CD4-positive, alpha-beta T cell (primary cell): ENCODE measurements at regions not wholly inside any gene's neighbourhood (a gene's known extent, or its start where the extent isn't known, plus 50 kb on each side); places are given as distances from the start of the nearest gene placed in this dataset.

Source experiments
- ATAC-seq: fragments of 200-7000 bp; cut with Tn5 transposase; one replicate; pipeline ENCODE4 v1.10.0; 2022; ENCODE audit warnings: mild to moderate bottlenecking; ENCODE audit not compliant: poor library complexity
- CTCF ChIA-PET: fragments of 350-600 bp; sonication (Branson Sonifier 250); formaldehyde crosslinking; loops from one replicate; lab custom pipeline; 2021; ENCODE audit warnings: antibody characterized with exemption, inconsistent platforms; lab: Charles Lee
- POLR2A ChIA-PET: fragments of 350-600 bp; sonication (Branson Sonifier 250); formaldehyde crosslinking; loops from one replicate; lab custom pipeline; 2021; ENCODE audit warnings: antibody characterized with exemption, inconsistent platforms; lab: Charles Lee
- DNase-seq, 14 experiments: peaks; one replicate each; pipeline ENCODE4 v3.0.0-alpha.2; 2013 to 2020; ENCODE audit warnings: mixed read lengths in 2 of 14
- H3K27ac ChIP-seq, 2 donors: one replicate each; pipeline versions ENCODE4 v1.5.1 to v1.7.0; 2013; ENCODE audit warnings: low read length in 2 of 2, low read depth in 1 of 2, mild to moderate bottlenecking in 1 of 2
- H3K27me3 ChIP-seq, 2 experiments: 1 replicate in 1 of 2; 2 replicates in 1 of 2; pipeline versions ENCODE4 v1.6.1 to v1.7.0; 2013; ENCODE audit warnings: low read length in 2 of 2, control low read depth in 1 of 2, mild to moderate bottlenecking in 1 of 2, moderate library complexity in 1 of 2; ENCODE audit not compliant: insufficient read depth in 2 of 2, control insufficient read depth in 1 of 2
- H3K36me3 ChIP-seq: one replicate; pipeline ENCODE4 v1.6.1; 2013; ENCODE audit warnings: low read length, control low read depth; ENCODE audit not compliant: insufficient read depth
- H3K4me1 ChIP-seq: one replicate; pipeline ENCODE4 v1.6.1; 2013; ENCODE audit warnings: low read length, control low read depth; ENCODE audit not compliant: insufficient read depth
- H3K4me3 ChIP-seq: one replicate; pipeline ENCODE4 v1.5.1; 2013; ENCODE audit warnings: mild to moderate bottlenecking, low read length, moderate library complexity
- H3K9me3 ChIP-seq, 2 experiments: 1 replicate in 1 of 2; 2 replicates in 1 of 2; pipeline versions ENCODE4 v1.6.1 to v1.7.0; 2013; ENCODE audit warnings: low read length in 2 of 2, mild to moderate bottlenecking in 2 of 2, control low read depth in 1 of 2, moderate library complexity in 1 of 2; ENCODE audit not compliant: control insufficient read depth in 1 of 2, insufficient read depth in 1 of 2
- H3K27ac Mint-ChIP-seq: one replicate; pipeline ENCODE4 v1.8.0; 2020; ENCODE audit warnings: mixed read lengths
- H3K27me3 Mint-ChIP-seq: one replicate; pipeline ENCODE4 v1.8.0; 2021; ENCODE audit warnings: mixed read lengths
- H3K36me3 Mint-ChIP-seq: one replicate; pipeline ENCODE4 v1.8.0; 2021; ENCODE audit warnings: low read depth, mixed read lengths
- H3K4me1 Mint-ChIP-seq: one replicate; pipeline ENCODE4 v1.8.0; 2021; ENCODE audit warnings: low read depth, mixed read lengths
- H3K4me3 Mint-ChIP-seq: one replicate; pipeline ENCODE4 v1.8.0; 2020; ENCODE audit warnings: mild to moderate bottlenecking, mixed read lengths
- H3K9me3 Mint-ChIP-seq: one replicate; pipeline ENCODE4 v1.8.0; 2020; ENCODE audit warnings: mixed read lengths
- intact Hi-C, 2 experiments: fragments of 100-400 bp; cut with DNase I in 1 of 2; cut with micrococcal nuclease in 1 of 2; formaldehyde crosslinking; loops; one replicate each; pipeline versions ENCODE4 v1.15.1 to v1.9.0; 2023 to 2025; cut with DNase I, micrococcal nuclease
- TF ChIP-seq, protein P1 (sequence below): fragments of 200-600 bp; IDR thresholded peaks from one replicate; pipeline ENCODE4 v1.8.0; 2022; ENCODE audit warnings: antibody characterized with exemption, mild to moderate bottlenecking

DNA sequence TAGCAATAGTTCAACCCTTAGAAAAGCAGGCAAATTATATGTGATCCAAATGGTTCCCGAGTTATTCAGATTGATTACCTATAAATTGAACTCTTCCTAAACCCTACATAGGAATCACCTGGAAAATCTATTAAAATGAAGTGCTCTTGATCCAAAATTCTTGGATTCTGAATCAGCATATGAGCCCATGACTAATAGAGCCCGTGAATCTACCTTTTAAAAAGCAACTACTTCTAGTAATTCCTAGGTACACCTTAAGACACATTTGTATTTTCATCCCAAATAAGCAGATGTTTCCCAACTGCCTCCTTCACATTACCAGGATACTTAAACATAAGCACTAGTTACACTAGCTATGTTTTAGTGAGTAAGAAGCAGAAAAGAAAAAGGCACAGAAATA lies 1171.0 kb upstream of the GOT2 start:
- ATAC-seq: no peak
- Histone ChIP-seq H3K4me3 (no peak overlapping the region), H3K27ac (no peak overlapping the region), H3K36me3 (no peaks in the 10 kb centered on the region), H3K9me3 (peaks cover 0 to 5% of the 10 kb centered on the region in 2 experiments), H3K27me3 (no peaks in the 10 kb centered on the region), H3K4me1 (no peaks in the 10 kb centered on the region)
- intact Hi-C loops: no loop called here
- ChIA-PET CTCF (no interaction called here), POLR2A (no interaction called here)
- TF ChIP-seq, protein P1, sequence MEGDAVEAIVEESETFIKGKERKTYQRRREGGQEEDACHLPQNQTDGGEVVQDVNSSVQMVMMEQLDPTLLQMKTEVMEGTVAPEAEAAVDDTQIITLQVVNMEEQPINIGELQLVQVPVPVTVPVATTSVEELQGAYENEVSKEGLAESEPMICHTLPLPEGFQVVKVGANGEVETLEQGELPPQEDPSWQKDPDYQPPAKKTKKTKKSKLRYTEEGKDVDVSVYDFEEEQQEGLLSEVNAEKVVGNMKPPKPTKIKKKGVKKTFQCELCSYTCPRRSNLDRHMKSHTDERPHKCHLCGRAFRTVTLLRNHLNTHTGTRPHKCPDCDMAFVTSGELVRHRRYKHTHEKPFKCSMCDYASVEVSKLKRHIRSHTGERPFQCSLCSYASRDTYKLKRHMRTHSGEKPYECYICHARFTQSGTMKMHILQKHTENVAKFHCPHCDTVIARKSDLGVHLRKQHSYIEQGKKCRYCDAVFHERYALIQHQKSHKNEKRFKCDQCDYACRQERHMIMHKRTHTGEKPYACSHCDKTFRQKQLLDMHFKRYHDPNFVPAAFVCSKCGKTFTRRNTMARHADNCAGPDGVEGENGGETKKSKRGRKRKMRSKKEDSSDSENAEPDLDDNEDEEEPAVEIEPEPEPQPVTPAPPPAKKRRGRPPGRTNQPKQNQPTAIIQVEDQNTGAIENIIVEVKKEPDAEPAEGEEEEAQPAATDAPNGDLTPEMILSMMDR: no peak
- Mint-ChIP-seq H3K36me3 (no peaks in the 10 kb centered on the region), H3K27ac (no peak overlapping the region), H3K9me3 (peaks cover 16% of the 10 kb centered on the region), H3K4me3 (no peak overlapping the region), H3K27me3 (no peaks in the 10 kb centered on the region), H3K4me1 (no peaks in the 10 kb centered on the region)
- no peak for DNase-seq

DNA sequence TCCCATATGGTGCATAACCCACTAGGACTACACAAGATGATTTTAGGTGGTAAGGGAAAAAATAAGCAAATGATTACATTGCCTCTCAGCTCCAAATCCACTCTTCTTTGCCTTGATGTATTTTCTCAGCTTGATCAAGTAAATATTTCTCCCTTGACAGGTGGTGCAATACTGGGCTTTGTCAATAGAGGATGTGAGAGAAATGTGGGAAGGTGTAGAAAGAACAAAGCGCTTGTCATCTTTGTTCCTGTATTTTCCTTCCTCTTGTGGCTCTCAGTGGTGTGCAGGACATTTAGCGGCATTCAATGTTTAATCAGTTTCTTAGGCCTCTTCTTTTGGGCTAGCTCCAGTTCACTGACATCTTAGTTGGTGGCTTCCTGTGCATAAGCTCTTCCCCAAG lies 1165.8 kb upstream of the GOT2 start:
- POLR2A ChIA-PET: no interaction called here
- Histone ChIP-seq H3K27me3 (no peaks in the 10 kb centered on the region), H3K9me3 (peaks cover 12 to 13% of the 10 kb centered on the region in 2 experiments), H3K36me3 (no peaks in the 10 kb centered on the region), H3K4me3 (no peak overlapping the region), H3K4me1 (no peaks in the 10 kb centered on the region), H3K27ac (no peak overlapping the region)
- ATAC-seq: no peak
- intact Hi-C loops: no loop called here
- CTCF ChIA-PET: no interaction called here
- Mint-ChIP-seq H3K4me3 (no peak overlapping the region), H3K36me3 (no peaks in the 10 kb centered on the region), H3K27me3 (no peaks in the 10 kb centered on the region), H3K27ac (no peak overlapping the region), H3K4me1 (no peaks in the 10 kb centered on the region), H3K9me3 (peaks cover 13% of the 10 kb centered on the region)
- DNase-seq: no peak
- TF ChIP-seq, protein P1: no peak

DNA sequence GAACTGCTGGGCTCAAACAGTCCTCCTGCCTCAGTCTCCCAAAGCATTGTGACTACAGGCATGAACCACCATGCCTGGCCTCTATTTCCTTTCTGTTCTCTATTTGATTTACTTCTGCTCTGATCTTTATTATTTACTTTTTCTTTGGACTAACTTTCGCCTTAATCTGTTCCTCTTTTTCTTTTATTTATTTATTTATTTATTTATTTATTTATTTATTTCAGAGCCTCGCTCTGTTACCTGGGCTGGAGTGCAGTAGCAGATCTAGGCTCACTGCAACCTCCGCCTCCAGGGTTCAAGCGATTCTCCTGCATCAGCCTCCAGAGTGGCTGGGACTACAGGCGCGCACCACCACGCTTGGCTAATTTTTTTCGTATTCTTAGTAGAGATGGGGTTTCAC lies 1158.3 kb upstream of the GOT2 start:
- Histone ChIP-seq H3K27ac (no peak overlapping the region), H3K4me3 (no peak overlapping the region), H3K36me3 (no peaks in the 10 kb centered on the region), H3K27me3 (no peaks in the 10 kb centered on the region), H3K9me3 (peaks cover 10 to 13% of the 10 kb centered on the region in 2 experiments), H3K4me1 (no peaks in the 10 kb centered on the region)
- no peak for DNase-seq
- TF ChIP-seq, protein P1: no peak
- Mint-ChIP-seq H3K27ac (no peak overlapping the region), H3K9me3 (peaks cover 33% of the 10 kb centered on the region), H3K4me3 (no peak overlapping the region), H3K4me1 (no peaks in the 10 kb centered on the region), H3K36me3 (no peaks in the 10 kb centered on the region), H3K27me3 (no peaks in the 10 kb centered on the region)
- ChIA-PET CTCF (no interaction called here), POLR2A (no interaction called here)
- no peak for ATAC-seq
- intact Hi-C loops: no loop called here
